Fibroblast of lung (primary cell): ENCODE measurements at regions not wholly inside any gene's neighbourhood (a gene's known extent, or its start where the extent isn't known, plus 50 kb on each side); places are given as distances from the start of the nearest gene placed in this dataset.

ENCODE experiments used
- DNase-seq, 2 donors: peaks; one replicate each; pipeline versions ENCODE4 v3.0.0 to v3.0.0-alpha.2; 2010; ENCODE audit warnings: low read depth in 2 of 2
- H2AFZ ChIP-seq: 2 replicates; pipeline ENCODE4 v1.5.1; 2012; ENCODE audit warnings: low read length, control low read depth, inconsistent platforms
- H3K27ac ChIP-seq: 2 replicates; pipeline ENCODE4 v1.5.1; 2011; ENCODE audit warnings: low read length, control low read depth; ENCODE audit not compliant: insufficient read depth
- H3K27me3 ChIP-seq: 2 replicates; pipeline ENCODE4 v1.5.1; 2011; ENCODE audit warnings: mild to moderate bottlenecking, low read length; ENCODE audit not compliant: control insufficient read depth, insufficient read depth
- H3K36me3 ChIP-seq: 2 replicates; pipeline ENCODE4 v1.5.1; 2011; ENCODE audit warnings: low read length; ENCODE audit not compliant: control insufficient read depth, insufficient read depth
- H3K4me1 ChIP-seq: 2 replicates; pipeline ENCODE4 v1.5.1; 2011; ENCODE audit warnings: low read length; ENCODE audit not compliant: control insufficient read depth, insufficient read depth; ENCODE audit errors: extremely low read depth
- H3K4me2 ChIP-seq: 2 replicates; pipeline ENCODE4 v1.5.1; 2011; ENCODE audit warnings: low read length, control low read depth; ENCODE audit not compliant: insufficient read depth; ENCODE audit errors: extremely low read depth
- H3K4me3 ChIP-seq, 4 experiments: fragments of 200-600 bp in 1 of 4; sonication (generic) in 1 of 4; replicated peaks in 1 of 4; 2 replicates each; pipeline ENCODE4 v1.5.1; 2011 to 2016; ENCODE audit warnings: low read length in 4 of 4, low read depth in 3 of 4, mild to moderate bottlenecking in 3 of 4, control low read depth in 2 of 4, inconsistent platforms in 1 of 4, mixed read lengths in 1 of 4; ENCODE audit not compliant: insufficient read depth in 1 of 4; ENCODE audit errors: control extremely low read depth in 1 of 4
- H3K79me2 ChIP-seq: 2 replicates; pipeline ENCODE4 v1.5.1; 2012; ENCODE audit warnings: mild to moderate bottlenecking, low read length, inconsistent platforms; ENCODE audit not compliant: control insufficient read depth, insufficient read depth
- H3K9ac ChIP-seq: 2 replicates; pipeline ENCODE4 v1.5.1; 2011; ENCODE audit warnings: mild to moderate bottlenecking, low read length, control low read depth; ENCODE audit not compliant: insufficient read depth
- H3K9me3 ChIP-seq: 2 replicates; pipeline ENCODE4 v1.5.1; 2012; ENCODE audit warnings: low read depth, low read length; ENCODE audit not compliant: control insufficient read depth, insufficient read depth
- H4K20me1 ChIP-seq: 2 replicates; pipeline ENCODE4 v1.5.1; 2011; ENCODE audit warnings: low read length; ENCODE audit not compliant: control insufficient read depth, insufficient read depth; ENCODE audit errors: extremely low read depth
- CTCF ChIP-seq, 2 donors: IDR thresholded peaks in 1 of 2; conservative IDR thresholded peaks in 1 of 2; 1 replicate in 1 of 2; 2 replicates in 1 of 2; pipeline ENCODE4 v1.5.1; 2011 to 2012; ENCODE audit warnings: low read length in 2 of 2, control low read depth in 1 of 2, inconsistent platforms in 1 of 2, low read depth in 1 of 2, mild to moderate bottlenecking in 1 of 2
- EZH2 ChIP-seq: IDR thresholded peaks from 2 replicates; pipeline ENCODE4 v1.5.1; 2012; ENCODE audit warnings: low read length, control low read depth, mild to moderate bottlenecking; ENCODE audit errors: missing control alignments

GRCh38 chr5:130743092-130743491, 422.0 kb downstream of the HINT1 start:
- no peaks in the 10 kb centered on the region for H3K4me1 ChIP-seq
- no peak overlapping the region for H3K4me2 ChIP-seq
- H4K20me1 ChIP-seq = no peaks in the 10 kb centered on the region
- no peak overlapping the region for H3K4me3 ChIP-seq
- DNase-seq = no peak
- no peak overlapping the region for H3K9ac ChIP-seq
- no peak for TF ChIP-seq CTCF (conservative IDR thresholded peaks at IDR 0.05 in 1 of 2, IDR thresholded peaks at IDR 0.05 in 1 of 2; ENCODE audit: low read depth in 1 of 2, low read length in 2 of 2)
- no peak for TF ChIP-seq EZH2
- H3K79me2 ChIP-seq = no peaks in the 10 kb centered on the region
- H2AFZ ChIP-seq = no peak overlapping the region
- no peak overlapping the region for H3K27ac ChIP-seq
- H3K36me3 ChIP-seq = no peaks in the 10 kb centered on the region
- no peaks in the 10 kb centered on the region for H3K9me3 ChIP-seq
- H3K27me3 ChIP-seq = no peaks in the 10 kb centered on the region

- Histone ChIP-seq H3K4me1 (no peaks in the 10 kb centered on the region), H4K20me1 (no peaks in the 10 kb centered on the region), H3K36me3 (no peaks in the 10 kb centered on the region), H3K27me3 (no peaks in the 10 kb centered on the region), H3K9me3 (no peaks in the 10 kb centered on the region), H3K4me3 (no peak overlapping the region), H2AFZ (no peak overlapping the region), H3K27ac (no peak overlapping the region), H3K79me2 (no peaks in the 10 kb centered on the region), H3K4me2 (no peak overlapping the region), H3K9ac (no peak overlapping the region)
- no peak for DNase-seq
- TF ChIP-seq EZH2 = no peak
- no peak for TF ChIP-seq CTCF (conservative IDR thresholded peaks at IDR 0.05 in 1 of 2, IDR thresholded peaks at IDR 0.05 in 1 of 2; ENCODE audit: low read depth in 1 of 2, low read length in 2 of 2)
Measured at GRCh38 chr5:130740047-130740569, 424.9 kb downstream of the HINT1 start.

- Histone ChIP-seq H4K20me1 (no peaks in the 10 kb centered on the region), H3K4me2 (no peak overlapping the region), H3K27me3 (no peaks in the 10 kb centered on the region), H3K9ac (no peak overlapping the region), H3K4me3 (no peak overlapping the region), H3K36me3 (no peaks in the 10 kb centered on the region), H3K79me2 (no peaks in the 10 kb centered on the region), H3K27ac (no peak overlapping the region), H2AFZ (no peak overlapping the region), H3K9me3 (no peaks in the 10 kb centered on the region), H3K4me1 (no peaks in the 10 kb centered on the region)
- DNase-seq = no peak
- no peak for TF ChIP-seq CTCF (conservative IDR thresholded peaks at IDR 0.05 in 1 of 2, IDR thresholded peaks at IDR 0.05 in 1 of 2; ENCODE audit: low read depth in 1 of 2, low read length in 2 of 2)
- TF ChIP-seq EZH2 = no peak
Measured at GRCh38 chr5:130731839-130732238, 433.2 kb downstream of the HINT1 start.
